GM21528 (cell line): ENCODE measurements at regions not wholly inside any gene's neighbourhood (a gene's known extent, or its start where the extent isn't known, plus 50 kb on each side); places are given as distances from the start of the nearest gene placed in this dataset.

ENCODE experiments used
- ATAC-seq: cut with Tn5 transposase; IDR thresholded peaks from one replicate; pipeline ENCODE4 v1.9.1; 2021; ENCODE audit warnings: mild to moderate bottlenecking, moderate library complexity; ENCODE audit not compliant: unreplicated experiment, low FRiP score

- no peak for ATAC-seq
Measured at GRCh38 chr7:118075936-118076335, 108.0 kb upstream of the LSM8 start.

- no peak for ATAC-seq
Measured at GRCh38 chr7:118076564-118076963, 107.4 kb upstream of the LSM8 start.

- ATAC-seq: no peak
Measured at GRCh38 chr7:118078015-118078414, 105.9 kb upstream of the LSM8 start.

- no peak for ATAC-seq
Measured at GRCh38 chr7:118079369-118079768, 104.6 kb upstream of the LSM8 start.

GRCh38 chr7:118080947-118081346, 103.0 kb upstream of the LSM8 start:
- peak; percentile 86 for ATAC-seq

- no peak for ATAC-seq
Measured at GRCh38 chr7:118082506-118082905, 101.5 kb upstream of the LSM8 start.

GRCh38 chr7:118085000-118085399, 99.0 kb upstream of the LSM8 start:
- no peak for ATAC-seq

GRCh38 chr7:118087126-118087525, 96.8 kb upstream of the LSM8 start:
- ATAC-seq: no peak

GRCh38 chr7:118094044-118094443, 89.9 kb upstream of the LSM8 start:
- ATAC-seq: no peak

- peak; percentile 55 for ATAC-seq
Measured at GRCh38 chr7:118104812-118105441, 79.0 kb upstream of the LSM8 start.

- no peak for ATAC-seq
Measured at GRCh38 chr7:118109607-118110006, 74.4 kb upstream of the LSM8 start.

- no peak for ATAC-seq
Measured at GRCh38 chr7:118110178-118110925, 73.6 kb upstream of the LSM8 start.

GRCh38 chr7:118111347-118111746, 72.6 kb upstream of the LSM8 start:
- no peak for ATAC-seq

GRCh38 chr7:118114175-118114574, 69.8 kb upstream of the LSM8 start:
- no peak for ATAC-seq

- no peak for ATAC-seq
Measured at GRCh38 chr7:118129041-118129795, 54.7 kb upstream of the LSM8 start.

- ATAC-seq: no peak
Measured at GRCh38 chr7:118132764-118133163, 51.2 kb upstream of the LSM8 start.
